OCI-LY7 (cell line): ENCODE measurements at regions not wholly inside any gene's neighbourhood (a gene's known extent, or its start where the extent isn't known, plus 50 kb on each side); places are given as distances from the start of the nearest gene placed in this dataset.

Experiments
- BruUV-seq: library from RNA; stranded (reverse); fragments of 400-500 nt; replicated peaks from 2 replicates; lab custom pipeline; 2021; lab: Mats Ljungman, UMichigan
- CTCF ChIA-PET: fragments of 300-600 bp; sonication (Branson Sonifier 250); formaldehyde crosslinking; loops from one replicate; lab custom pipeline; 2022; ENCODE audit warnings: antibody characterized with exemption; ENCODE audit not compliant: unreplicated experiment; lab: Charles Lee
- POLR2A ChIA-PET: fragments of 300-600 bp; sonication (Branson Sonifier 250); formaldehyde crosslinking; loops from one replicate; lab custom pipeline; 2022; ENCODE audit warnings: antibody characterized with exemption; lab: Charles Lee
- DNase-seq: peaks from one replicate; pipeline ENCODE4 v3.0.0-alpha.2; 2015; ENCODE audit warnings: low spot score
- H2AFZ ChIP-seq: fragments of 200-600 bp; sonication (generic), shearing (Covaris generic); 2 replicates; pipeline ENCODE4 v1.6.1; 2014; ENCODE audit warnings: mild to moderate bottlenecking, antibody characterized with exemption, low read length, moderate library complexity
- H3K27ac ChIP-seq: fragments of 200-600 bp; sonication (generic); 2 replicates; pipeline ENCODE4 v1.5.1; 2014; ENCODE audit warnings: mixed run types, low read depth, mild to moderate bottlenecking, moderate library complexity, low read length, inconsistent platforms; ENCODE audit not compliant: poor library complexity, severe bottlenecking
- H3K36me3 ChIP-seq: fragments of 200-600 bp; sonication (generic); 2 replicates; pipeline ENCODE4 v1.6.1; 2014; ENCODE audit warnings: mild to moderate bottlenecking, antibody characterized with exemption, low read length, moderate library complexity, mixed read lengths; ENCODE audit not compliant: insufficient read depth
- H3K4me1 ChIP-seq: fragments of 200-600 bp; sonication (generic); 2 replicates; pipeline ENCODE4 v1.5.1; 2014; ENCODE audit warnings: mild to moderate bottlenecking, low read length; ENCODE audit not compliant: insufficient read depth, poor library complexity, severe bottlenecking
- H3K4me2 ChIP-seq: fragments of 200-600 bp; sonication (generic); 2 replicates; pipeline ENCODE4 v1.6.1; 2014; ENCODE audit warnings: mild to moderate bottlenecking, low read length
- H3K4me3 ChIP-seq: fragments of 200-600 bp; sonication (generic); 2 replicates; pipeline ENCODE4 v1.5.1; 2014; ENCODE audit warnings: mild to moderate bottlenecking, low read depth, low read length; ENCODE audit not compliant: poor library complexity, severe bottlenecking
- H3K79me2 ChIP-seq: fragments of 200-600 bp; sonication (generic); 2 replicates; pipeline ENCODE4 v1.6.1; 2016; ENCODE audit warnings: low read depth, mild to moderate bottlenecking, low read length, moderate library complexity, mixed read lengths; ENCODE audit not compliant: insufficient read depth
- H3K9me2 ChIP-seq: fragments of 200-600 bp; sonication (generic); 2 replicates; pipeline ENCODE4 v1.6.1; 2016; ENCODE audit warnings: mild to moderate bottlenecking, low read length, mixed read lengths; ENCODE audit not compliant: insufficient read depth
- H3K9me3 ChIP-seq: fragments of 200-600 bp; sonication (generic); 2 replicates; pipeline ENCODE4 v1.6.1; 2014; ENCODE audit warnings: mild to moderate bottlenecking, mixed run types, low read length, mixed read lengths
- H4K20me1 ChIP-seq: fragments of 200-600 bp; sonication (generic); 2 replicates; pipeline ENCODE4 v1.6.1; 2014; ENCODE audit warnings: mild to moderate bottlenecking, antibody characterized with exemption, low read length, moderate library complexity, mixed read lengths; ENCODE audit not compliant: insufficient read depth
- EZH2phosphoT487 ChIP-seq: fragments of 200-600 bp; sonication (generic); IDR thresholded peaks from 2 replicates; pipeline ENCODE4 v1.6.1; 2018; ENCODE audit warnings: low read depth, borderline replicate concordance, mild to moderate bottlenecking, mixed run types, antibody characterized with exemption, low read length, moderate library complexity, mixed read lengths
- intact Hi-C: fragments of 100-400 bp; cut with micrococcal nuclease; formaldehyde crosslinking; loops from one replicate; pipeline ENCODE4 v1.10.0; 2022; ENCODE audit not compliant: unreplicated experiment
- TF ChIP-seq, protein P1 (sequence below): fragments of 200-600 bp; sonication (generic); conservative IDR thresholded peaks from 2 replicates; pipeline ENCODE4 v1.5.1; 2014; ENCODE audit warnings: mild to moderate bottlenecking, antibody characterized with exemption, low read length, moderate library complexity, mixed read lengths

DNA sequence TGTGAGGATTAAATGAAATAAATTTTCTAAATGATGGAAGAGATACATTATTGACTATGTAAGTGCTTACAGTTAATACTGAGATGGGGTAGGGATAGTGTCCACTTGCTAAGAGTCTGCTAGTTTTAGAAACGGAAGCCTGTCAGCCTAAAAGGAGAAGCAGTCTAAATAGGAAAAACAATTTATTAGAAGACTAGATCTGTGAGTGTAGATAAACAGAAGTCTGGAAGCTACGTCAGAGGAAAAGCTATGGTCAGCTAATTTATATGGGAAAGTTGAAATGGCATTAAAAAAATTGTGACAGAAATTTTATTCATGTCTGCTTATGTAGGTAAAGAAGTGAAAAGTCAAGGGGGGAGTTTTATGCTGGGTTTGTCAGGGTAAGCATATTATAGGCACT lies 1338.4 kb upstream of the CHAC2 start:
- no peaks in the 10 kb centered on the region for H4K20me1 ChIP-seq
- no peaks in the 10 kb centered on the region for H3K36me3 ChIP-seq
- intact Hi-C loops: no loop called here
- H3K4me2 ChIP-seq: no peak overlapping the region
- no peaks in the 10 kb centered on the region for H3K4me1 ChIP-seq
- no peaks in the 10 kb centered on the region for H3K9me3 ChIP-seq
- ChIA-PET CTCF (no interaction called here), POLR2A (no interaction called here)
- no peak for TF ChIP-seq EZH2phosphoT487
- TF ChIP-seq, protein P1, sequence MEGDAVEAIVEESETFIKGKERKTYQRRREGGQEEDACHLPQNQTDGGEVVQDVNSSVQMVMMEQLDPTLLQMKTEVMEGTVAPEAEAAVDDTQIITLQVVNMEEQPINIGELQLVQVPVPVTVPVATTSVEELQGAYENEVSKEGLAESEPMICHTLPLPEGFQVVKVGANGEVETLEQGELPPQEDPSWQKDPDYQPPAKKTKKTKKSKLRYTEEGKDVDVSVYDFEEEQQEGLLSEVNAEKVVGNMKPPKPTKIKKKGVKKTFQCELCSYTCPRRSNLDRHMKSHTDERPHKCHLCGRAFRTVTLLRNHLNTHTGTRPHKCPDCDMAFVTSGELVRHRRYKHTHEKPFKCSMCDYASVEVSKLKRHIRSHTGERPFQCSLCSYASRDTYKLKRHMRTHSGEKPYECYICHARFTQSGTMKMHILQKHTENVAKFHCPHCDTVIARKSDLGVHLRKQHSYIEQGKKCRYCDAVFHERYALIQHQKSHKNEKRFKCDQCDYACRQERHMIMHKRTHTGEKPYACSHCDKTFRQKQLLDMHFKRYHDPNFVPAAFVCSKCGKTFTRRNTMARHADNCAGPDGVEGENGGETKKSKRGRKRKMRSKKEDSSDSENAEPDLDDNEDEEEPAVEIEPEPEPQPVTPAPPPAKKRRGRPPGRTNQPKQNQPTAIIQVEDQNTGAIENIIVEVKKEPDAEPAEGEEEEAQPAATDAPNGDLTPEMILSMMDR: no peak
- H3K9me2 ChIP-seq: no peaks in the 10 kb centered on the region
- no peak overlapping the region for H2AFZ ChIP-seq
- no TSS peak for BruUV-seq
- H3K4me3 ChIP-seq: no peak overlapping the region
- H3K79me2 ChIP-seq: no peaks in the 10 kb centered on the region
- no peak overlapping the region for H3K27ac ChIP-seq
- DNase-seq: no peak

DNA sequence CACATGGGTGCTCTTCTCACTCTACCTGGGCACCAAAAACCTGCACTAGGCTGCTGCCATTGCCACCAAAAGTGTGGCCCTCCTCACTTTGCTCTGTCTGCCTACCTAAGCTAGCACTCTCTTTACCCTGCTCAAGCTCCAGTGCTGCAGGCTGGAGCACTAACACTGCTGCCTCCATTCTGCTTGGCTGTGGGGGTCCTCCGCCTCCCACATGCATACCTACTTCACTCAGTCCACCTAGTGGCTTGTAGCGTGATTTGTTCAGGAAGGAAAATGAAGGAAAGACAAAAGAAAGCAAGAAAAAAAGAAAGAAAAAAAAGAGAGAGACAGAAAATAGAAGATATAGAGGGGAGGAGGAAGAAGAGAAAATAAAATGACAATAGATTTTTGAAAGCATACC lies 1339.4 kb upstream of the CHAC2 start:
- H3K9me2 ChIP-seq: no peaks in the 10 kb centered on the region
- intact Hi-C loops: no loop called here
- H3K36me3 ChIP-seq: no peaks in the 10 kb centered on the region
- no peaks in the 10 kb centered on the region for H3K9me3 ChIP-seq
- no peak overlapping the region for H3K4me3 ChIP-seq
- H3K4me2 ChIP-seq: no peak overlapping the region
- no TSS peak for BruUV-seq
- POLR2A ChIA-PET: interaction anchor here (0.6 kb wide), 1 partner anchor 847 kb away, joined by 4 read pairs; no protein-coding TSS in a partner anchor
- TF ChIP-seq, protein P1: no peak
- no peak for TF ChIP-seq EZH2phosphoT487
- H3K4me1 ChIP-seq: no peaks in the 10 kb centered on the region
- H2AFZ ChIP-seq: no peak overlapping the region
- DNase-seq: no peak
- no peaks in the 10 kb centered on the region for H3K79me2 ChIP-seq
- no peaks in the 10 kb centered on the region for H4K20me1 ChIP-seq
- no peak overlapping the region for H3K27ac ChIP-seq
- CTCF ChIA-PET: no interaction called here

DNA sequence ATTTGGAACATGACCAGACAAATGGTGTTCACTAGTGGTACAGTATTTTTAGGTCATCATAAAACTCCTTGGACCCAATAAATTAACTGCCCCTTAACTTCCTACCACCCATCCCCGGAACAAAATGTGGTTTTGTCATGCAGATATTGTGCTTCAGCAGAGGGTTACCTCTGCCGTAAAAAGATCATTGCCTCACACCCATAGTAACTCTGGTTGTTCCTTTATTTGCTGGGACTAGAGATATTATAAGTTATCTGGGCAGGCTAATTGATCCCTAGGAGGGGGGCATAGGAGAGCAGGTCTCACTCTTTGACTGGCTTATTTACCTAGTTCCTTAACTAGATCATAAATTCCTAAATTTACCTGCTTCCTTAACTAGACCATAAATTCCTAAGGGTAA lies 1343.9 kb upstream of the CHAC2 start:
- no peaks in the 10 kb centered on the region for H4K20me1 ChIP-seq
- no peak overlapping the region for H2AFZ ChIP-seq
- H3K9me3 ChIP-seq: no peaks in the 10 kb centered on the region
- intact Hi-C loops: no loop called here
- H3K4me3 ChIP-seq: no peak overlapping the region
- no peaks in the 10 kb centered on the region for H3K79me2 ChIP-seq
- no peak for DNase-seq
- CTCF ChIA-PET: no interaction called here
- no peak overlapping the region for H3K27ac ChIP-seq
- H3K9me2 ChIP-seq: no peaks in the 10 kb centered on the region
- H3K36me3 ChIP-seq: no peaks in the 10 kb centered on the region
- POLR2A ChIA-PET: no interaction called here
- no peak for TF ChIP-seq EZH2phosphoT487
- TF ChIP-seq, protein P1: no peak
- H3K4me2 ChIP-seq: no peak overlapping the region
- H3K4me1 ChIP-seq: no peaks in the 10 kb centered on the region
- BruUV-seq: no TSS peak
